WTC11 (cell line): ENCODE measurements at regions not wholly inside any gene's neighbourhood (a gene's known extent, or its start where the extent isn't known, plus 50 kb on each side); places are given as distances from the start of the nearest gene placed in this dataset.

Experiments used
- ATAC-seq: fragments of 200-7000 bp; cut with Tn5 transposase; 2 replicates; pipeline ENCODE4 v1.10.0; 2021; ENCODE audit warnings: mild to moderate bottlenecking, moderate library complexity
- CTCF ChIA-PET: fragments of 300-600 bp; sonication (Branson Sonifier 250); formaldehyde crosslinking; loops from one replicate; lab custom pipeline; 2021; ENCODE audit warnings: antibody characterized with exemption; lab: Charles Lee
- POLR2A ChIA-PET: fragments of 350-600 bp; sonication (Branson Sonifier 250); formaldehyde crosslinking; loops from one replicate; lab custom pipeline; 2021; ENCODE audit warnings: antibody characterized with exemption; lab: Charles Lee
- DNase-seq: peaks from one replicate; pipeline ENCODE4 v3.0.0; 2021; ENCODE audit warnings: low spot score
- H3K27ac Mint-ChIP-seq: 2 replicates; pipeline ENCODE4 v1.8.0; 2021; ENCODE audit warnings: mixed read lengths
- H3K27me3 Mint-ChIP-seq: 2 replicates; pipeline ENCODE4 v1.8.0; 2021; ENCODE audit warnings: low read depth, mild to moderate bottlenecking, moderate library complexity, mixed read lengths
- H3K36me3 Mint-ChIP-seq: 2 replicates; pipeline ENCODE4 v1.8.0; 2021; ENCODE audit warnings: mixed read lengths
- H3K4me1 Mint-ChIP-seq: 2 replicates; pipeline ENCODE4 v1.8.0; 2022; ENCODE audit warnings: mixed read lengths
- H3K4me3 Mint-ChIP-seq: 2 replicates; pipeline ENCODE4 v1.8.0; 2021; ENCODE audit warnings: mild to moderate bottlenecking, moderate library complexity, mixed read lengths
- H3K9me3 Mint-ChIP-seq: 2 replicates; pipeline ENCODE4 v1.8.0; 2021; ENCODE audit warnings: mixed read lengths
- EMX1 ChIP-seq: fragments of 250-450 bp; sonication (Bioruptor Pico); IDR thresholded peaks from 2 replicates; pipeline ENCODE4 v1.8.0; 2021; ENCODE audit warnings: mild to moderate bottlenecking
- ERG ChIP-seq: fragments of 250-450 bp; sonication (Bioruptor Pico); IDR thresholded peaks from 2 replicates; pipeline ENCODE4 v1.8.0; 2021; ENCODE audit warnings: mild to moderate bottlenecking
- GABPB1 ChIP-seq: sonication (generic); formaldehyde crosslinking; IDR thresholded peaks from 2 replicates; pipeline ENCODE4 v1.8.1; 2023; ENCODE audit warnings: mild to moderate bottlenecking, missing genetic modification reagents
- MAX ChIP-seq: sonication (generic); formaldehyde crosslinking; IDR thresholded peaks from 2 replicates; pipeline ENCODE4 v1.8.0; 2022; ENCODE audit warnings: mild to moderate bottlenecking, missing genetic modification reagents
- SOX15 ChIP-seq: fragments of 250-450 bp; sonication (Bioruptor Pico); IDR thresholded peaks from 2 replicates; pipeline ENCODE4 v1.9.0; 2021; ENCODE audit warnings: mild to moderate bottlenecking
- STAT6 ChIP-seq: sonication (generic); formaldehyde crosslinking; conservative IDR thresholded peaks from 2 replicates; pipeline ENCODE4 v1.8.1; 2023; ENCODE audit warnings: mild to moderate bottlenecking, low read depth, missing genetic modification reagents, moderate library complexity
- TP53 ChIP-seq: sonication (generic); formaldehyde crosslinking; IDR thresholded peaks from 2 replicates; pipeline ENCODE4 v1.8.1; 2023; ENCODE audit warnings: mild to moderate bottlenecking, missing genetic modification reagents
- ZNF232 ChIP-seq: sonication (generic); formaldehyde crosslinking; IDR thresholded peaks from 2 replicates; pipeline ENCODE4 v1.8.0; 2022; ENCODE audit warnings: mild to moderate bottlenecking, missing genetic modification reagents
- ZNF317 ChIP-seq: sonication (generic); formaldehyde crosslinking; IDR thresholded peaks from 2 replicates; pipeline ENCODE4 v1.8.1; 2023; ENCODE audit warnings: low read depth, mild to moderate bottlenecking, moderate library complexity, missing genetic modification reagents, borderline replicate concordance
- ZNF396 ChIP-seq: fragments of 250-450 bp; sonication (Bioruptor Pico); IDR thresholded peaks from 2 replicates; pipeline ENCODE4 v1.8.0; 2021; ENCODE audit warnings: mild to moderate bottlenecking, moderate library complexity, borderline replicate concordance
- ZNF425 ChIP-seq: fragments of 250-450 bp; sonication (Bioruptor Pico); conservative IDR thresholded peaks from 2 replicates; pipeline ENCODE4 v1.9.0; 2021; ENCODE audit warnings: mild to moderate bottlenecking
- ZSCAN18 ChIP-seq: fragments of 250-450 bp; sonication (Bioruptor Pico); IDR thresholded peaks from 2 replicates; pipeline ENCODE4 v2.1.2; 2022; ENCODE audit warnings: mild to moderate bottlenecking, moderate library complexity
- TF ChIP-seq, protein P1 (sequence below): sonication (generic); formaldehyde crosslinking; IDR thresholded peaks from 2 replicates; pipeline ENCODE4 v1.8.0; 2022; ENCODE audit warnings: missing genetic modification reagents
- TF ChIP-seq, protein P2 (sequence below): sonication (generic); formaldehyde crosslinking; IDR thresholded peaks from 2 replicates; pipeline ENCODE4 v1.8.1; 2022; ENCODE audit warnings: mild to moderate bottlenecking, moderate library complexity, missing genetic modification reagents
- TF ChIP-seq, protein P3 (sequence below): sonication (generic); formaldehyde crosslinking; IDR thresholded peaks from 2 replicates; pipeline ENCODE4 v1.8.0; 2023; ENCODE audit warnings: mild to moderate bottlenecking, missing genetic modification reagents
- TF ChIP-seq, protein P4 (sequence below): sonication (generic); formaldehyde crosslinking; IDR thresholded peaks from 2 replicates; pipeline ENCODE4 v1.8.1; 2023; ENCODE audit warnings: mild to moderate bottlenecking, moderate library complexity, missing genetic modification reagents

GRCh38 chr1:201690528-201690927 lies 138.4 kb upstream of the IPO9 start (continued):
- TF ChIP-seq, protein P1, sequence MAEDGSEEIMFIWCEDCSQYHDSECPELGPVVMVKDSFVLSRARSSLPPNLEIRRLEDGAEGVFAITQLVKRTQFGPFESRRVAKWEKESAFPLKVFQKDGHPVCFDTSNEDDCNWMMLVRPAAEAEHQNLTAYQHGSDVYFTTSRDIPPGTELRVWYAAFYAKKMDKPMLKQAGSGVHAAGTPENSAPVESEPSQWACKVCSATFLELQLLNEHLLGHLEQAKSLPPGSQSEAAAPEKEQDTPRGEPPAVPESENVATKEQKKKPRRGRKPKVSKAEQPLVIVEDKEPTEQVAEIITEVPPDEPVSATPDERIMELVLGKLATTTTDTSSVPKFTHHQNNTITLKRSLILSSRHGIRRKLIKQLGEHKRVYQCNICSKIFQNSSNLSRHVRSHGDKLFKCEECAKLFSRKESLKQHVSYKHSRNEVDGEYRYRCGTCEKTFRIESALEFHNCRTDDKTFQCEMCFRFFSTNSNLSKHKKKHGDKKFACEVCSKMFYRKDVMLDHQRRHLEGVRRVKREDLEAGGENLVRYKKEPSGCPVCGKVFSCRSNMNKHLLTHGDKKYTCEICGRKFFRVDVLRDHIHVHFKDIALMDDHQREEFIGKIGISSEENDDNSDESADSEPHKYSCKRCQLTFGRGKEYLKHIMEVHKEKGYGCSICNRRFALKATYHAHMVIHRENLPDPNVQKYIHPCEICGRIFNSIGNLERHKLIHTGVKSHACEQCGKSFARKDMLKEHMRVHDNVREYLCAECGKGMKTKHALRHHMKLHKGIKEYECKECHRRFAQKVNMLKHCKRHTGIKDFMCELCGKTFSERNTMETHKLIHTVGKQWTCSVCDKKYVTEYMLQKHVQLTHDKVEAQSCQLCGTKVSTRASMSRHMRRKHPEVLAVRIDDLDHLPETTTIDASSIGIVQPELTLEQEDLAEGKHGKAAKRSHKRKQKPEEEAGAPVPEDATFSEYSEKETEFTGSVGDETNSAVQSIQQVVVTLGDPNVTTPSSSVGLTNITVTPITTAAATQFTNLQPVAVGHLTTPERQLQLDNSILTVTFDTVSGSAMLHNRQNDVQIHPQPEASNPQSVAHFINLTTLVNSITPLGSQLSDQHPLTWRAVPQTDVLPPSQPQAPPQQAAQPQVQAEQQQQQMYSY (CRISPR knock-in tag), result no peak
- no peak for TF ChIP-seq GABPB1 (CRISPR knock-in tag)
- TF ChIP-seq STAT6 (CRISPR knock-in tag), result no peak
- TF ChIP-seq ZNF232 (CRISPR knock-in tag), result no peak
- TF ChIP-seq ZNF317 (CRISPR knock-in tag), result no peak

DNA sequence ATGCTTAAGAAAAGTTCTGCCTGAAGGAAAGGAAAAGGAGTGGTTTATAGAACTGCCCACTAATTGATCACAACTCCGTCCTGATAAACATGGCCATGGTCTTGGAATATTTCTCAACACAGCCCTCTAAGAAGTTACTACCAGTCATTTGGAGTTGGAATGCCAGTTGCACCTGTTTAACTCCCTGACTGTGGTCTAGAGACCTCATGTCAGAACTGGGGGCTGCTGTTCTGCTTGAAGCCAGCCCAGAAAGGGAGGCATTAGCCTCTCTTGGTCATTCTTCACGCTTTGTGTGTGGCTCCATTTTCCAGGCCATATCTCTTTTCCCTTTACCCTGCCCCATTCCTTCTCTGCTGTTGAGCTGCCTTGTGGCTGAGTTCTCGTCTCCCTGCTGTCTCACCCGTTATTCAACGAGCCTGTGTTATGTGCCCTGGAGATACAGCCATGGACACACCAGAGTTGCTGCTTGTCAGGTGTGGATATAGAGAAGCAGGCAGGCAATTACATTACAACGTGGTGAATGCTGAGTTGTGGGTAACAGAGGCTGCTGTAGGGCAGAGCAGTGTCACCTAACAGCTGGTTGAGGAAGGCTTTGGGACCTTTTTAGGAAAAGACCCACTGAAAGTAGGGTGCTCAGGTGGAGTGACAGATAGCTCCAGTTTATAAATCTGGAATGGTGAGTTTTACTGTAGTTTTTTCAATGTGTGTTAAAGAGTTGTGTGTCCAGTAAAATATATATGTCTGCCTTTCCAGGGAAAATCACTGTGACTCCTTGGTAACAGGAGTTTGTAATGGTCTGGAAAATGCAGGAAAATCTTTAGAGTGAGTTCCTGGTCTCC lies 137.0 kb upstream of the IPO9 start:
- H3K27me3 Mint-ChIP-seq, result no peaks in the 10 kb centered on the region
- POLR2A ChIA-PET, result interaction anchor here (1.0 kb wide), 1 partner anchor 100 kb away, joined by 3 read pairs; no protein-coding TSS in a partner anchor
- H3K4me1 Mint-ChIP-seq, result peaks cover 32% of the 10 kb centered on the region
- no peak overlapping the region for H3K27ac Mint-ChIP-seq
- ATAC-seq, result no peak
- H3K4me3 Mint-ChIP-seq, result no peak overlapping the region
- DNase-seq, result no peak
- peaks cover 3% of the 10 kb centered on the region; the same call in 1 of the 2 replicates for H3K9me3 Mint-ChIP-seq
- no peaks in the 10 kb centered on the region for H3K36me3 Mint-ChIP-seq
- CTCF ChIA-PET, result interaction anchor here (4.6 kb wide), 1 partner anchor 13 kb away, joined by 26 read pairs; no protein-coding TSS in a partner anchor
- TF ChIP-seq ERG (CRISPR knock-in tag) (no peak), ZSCAN18 (CRISPR knock-in tag) (no peak), ZNF425 (CRISPR knock-in tag) (no peak), ZNF396 (CRISPR knock-in tag) (no peak), EMX1 (CRISPR knock-in tag) (no peak), MAX (CRISPR knock-in tag) (no peak), SOX15 (CRISPR knock-in tag) (no peak), TP53 (CRISPR knock-in tag) (no peak), GABPB1 (CRISPR knock-in tag) (no peak)
- TF ChIP-seq, protein P2, sequence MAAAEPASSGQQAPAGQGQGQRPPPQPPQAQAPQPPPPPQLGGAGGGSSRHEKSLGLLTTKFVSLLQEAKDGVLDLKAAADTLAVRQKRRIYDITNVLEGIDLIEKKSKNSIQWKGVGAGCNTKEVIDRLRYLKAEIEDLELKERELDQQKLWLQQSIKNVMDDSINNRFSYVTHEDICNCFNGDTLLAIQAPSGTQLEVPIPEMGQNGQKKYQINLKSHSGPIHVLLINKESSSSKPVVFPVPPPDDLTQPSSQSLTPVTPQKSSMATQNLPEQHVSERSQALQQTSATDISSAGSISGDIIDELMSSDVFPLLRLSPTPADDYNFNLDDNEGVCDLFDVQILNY, result no peak
- TF ChIP-seq, protein P3, sequence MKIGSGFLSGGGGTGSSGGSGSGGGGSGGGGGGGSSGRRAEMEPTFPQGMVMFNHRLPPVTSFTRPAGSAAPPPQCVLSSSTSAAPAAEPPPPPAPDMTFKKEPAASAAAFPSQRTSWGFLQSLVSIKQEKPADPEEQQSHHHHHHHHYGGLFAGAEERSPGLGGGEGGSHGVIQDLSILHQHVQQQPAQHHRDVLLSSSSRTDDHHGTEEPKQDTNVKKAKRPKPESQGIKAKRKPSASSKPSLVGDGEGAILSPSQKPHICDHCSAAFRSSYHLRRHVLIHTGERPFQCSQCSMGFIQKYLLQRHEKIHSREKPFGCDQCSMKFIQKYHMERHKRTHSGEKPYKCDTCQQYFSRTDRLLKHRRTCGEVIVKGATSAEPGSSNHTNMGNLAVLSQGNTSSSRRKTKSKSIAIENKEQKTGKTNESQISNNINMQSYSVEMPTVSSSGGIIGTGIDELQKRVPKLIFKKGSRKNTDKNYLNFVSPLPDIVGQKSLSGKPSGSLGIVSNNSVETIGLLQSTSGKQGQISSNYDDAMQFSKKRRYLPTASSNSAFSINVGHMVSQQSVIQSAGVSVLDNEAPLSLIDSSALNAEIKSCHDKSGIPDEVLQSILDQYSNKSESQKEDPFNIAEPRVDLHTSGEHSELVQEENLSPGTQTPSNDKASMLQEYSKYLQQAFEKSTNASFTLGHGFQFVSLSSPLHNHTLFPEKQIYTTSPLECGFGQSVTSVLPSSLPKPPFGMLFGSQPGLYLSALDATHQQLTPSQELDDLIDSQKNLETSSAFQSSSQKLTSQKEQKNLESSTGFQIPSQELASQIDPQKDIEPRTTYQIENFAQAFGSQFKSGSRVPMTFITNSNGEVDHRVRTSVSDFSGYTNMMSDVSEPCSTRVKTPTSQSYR (CRISPR knock-in tag), result no peak
- TF ChIP-seq, protein P4, sequence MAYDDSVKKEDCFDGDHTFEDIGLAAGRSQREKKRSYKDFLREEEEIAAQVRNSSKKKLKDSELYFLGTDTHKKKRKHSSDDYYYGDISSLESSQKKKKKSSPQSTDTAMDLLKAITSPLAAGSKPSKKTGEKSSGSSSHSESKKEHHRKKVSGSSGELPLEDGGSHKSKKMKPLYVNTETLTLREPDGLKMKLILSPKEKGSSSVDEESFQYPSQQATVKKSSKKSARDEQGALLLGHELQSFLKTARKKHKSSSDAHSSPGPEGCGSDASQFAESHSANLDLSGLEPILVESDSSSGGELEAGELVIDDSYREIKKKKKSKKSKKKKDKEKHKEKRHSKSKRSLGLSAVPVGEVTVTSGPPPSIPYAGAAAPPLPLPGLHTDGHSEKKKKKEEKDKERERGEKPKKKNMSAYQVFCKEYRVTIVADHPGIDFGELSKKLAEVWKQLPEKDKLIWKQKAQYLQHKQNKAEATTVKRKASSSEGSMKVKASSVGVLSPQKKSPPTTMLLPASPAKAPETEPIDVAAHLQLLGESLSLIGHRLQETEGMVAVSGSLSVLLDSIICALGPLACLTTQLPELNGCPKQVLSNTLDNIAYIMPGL (CRISPR knock-in tag), result no peak
